HG02938 (cell line): ENCODE measurements at regions not wholly inside any gene's neighbourhood (a gene's known extent, or its start where the extent isn't known, plus 50 kb on each side); places are given as distances from the start of the nearest gene placed in this dataset.

ENCODE experiments used
- ATAC-seq: cut with Tn5 transposase; IDR thresholded peaks from one replicate; pipeline ENCODE4 v1.9.1; 2021; ENCODE audit warnings: mild to moderate bottlenecking, moderate library complexity; ENCODE audit not compliant: unreplicated experiment

DNA sequence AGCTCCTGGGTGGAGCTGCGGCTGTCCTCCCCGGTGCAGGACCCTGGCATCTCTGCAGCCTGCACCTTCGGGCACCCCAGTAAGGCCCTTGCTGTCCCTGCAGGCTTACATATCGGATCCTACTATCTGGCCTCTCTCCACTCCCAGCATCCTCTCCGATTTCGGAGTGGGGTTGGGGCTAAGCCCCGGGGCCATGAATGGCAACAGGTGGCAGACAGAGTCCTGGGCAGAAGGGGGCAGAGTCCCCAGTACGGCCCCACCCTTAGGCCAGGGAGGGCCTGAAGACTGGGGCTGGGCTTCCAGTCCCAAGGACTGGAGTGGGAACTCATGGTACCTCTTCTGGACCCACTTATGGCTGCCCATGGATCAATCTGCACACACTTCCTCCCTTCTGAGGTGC lies 180.4 kb upstream of the MC4R start:
- ATAC-seq = no peak

- no peak for ATAC-seq
These were observed 182.4 kb upstream of the MC4R start for GRCh38 chr18:60554967-60555366.

- no peak for ATAC-seq
These were observed 183.1 kb upstream of the MC4R start for GRCh38 chr18:60555625-60556024.

- no peak for ATAC-seq
These were observed 183.8 kb upstream of the MC4R start for GRCh38 chr18:60556326-60556725.

DNA sequence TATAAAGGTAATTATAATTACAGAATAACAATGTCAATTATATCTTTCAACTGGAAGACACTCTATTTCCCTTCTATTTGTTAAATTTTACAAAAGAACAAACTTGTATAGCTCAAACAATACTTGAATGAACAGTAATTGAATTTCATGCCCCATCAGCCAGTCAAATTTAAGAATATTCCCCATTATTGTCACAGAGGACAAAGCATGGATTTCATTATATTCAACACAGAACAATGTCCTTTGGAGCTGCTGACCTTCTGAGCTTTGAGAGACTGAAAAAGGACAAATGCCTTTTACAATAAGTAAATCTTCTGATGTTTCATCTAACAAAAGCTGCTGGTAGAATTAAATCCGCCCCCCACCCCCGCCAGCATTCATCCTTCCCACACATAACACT lies 187.5 kb upstream of the MC4R start:
- no peak for ATAC-seq

- ATAC-seq = no peak
These were observed 190.5 kb upstream of the MC4R start for GRCh38 chr18:60563082-60563481.

- no peak for ATAC-seq
These were observed 195.6 kb upstream of the MC4R start for GRCh38 chr18:60568220-60568619.

DNA sequence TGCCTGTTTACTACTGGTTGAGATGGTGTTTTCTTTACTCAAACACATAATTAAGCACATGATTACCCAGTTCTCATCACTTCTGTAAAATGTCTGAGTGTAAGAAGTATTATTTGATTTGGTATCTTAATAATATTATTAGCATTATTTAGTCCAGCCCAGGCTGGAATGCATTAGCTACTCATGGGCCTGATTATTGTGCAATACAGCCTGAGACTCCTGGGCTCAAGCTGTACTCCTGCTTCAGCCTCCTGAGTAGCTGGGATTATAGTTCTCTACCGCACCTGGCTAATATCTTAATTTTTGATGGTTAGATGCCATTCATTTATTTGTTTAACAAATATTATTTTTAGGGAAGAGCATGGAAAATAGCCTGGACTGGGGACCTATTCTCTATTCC lies 197.6 kb upstream of the MC4R start:
- ATAC-seq = no peak

DNA sequence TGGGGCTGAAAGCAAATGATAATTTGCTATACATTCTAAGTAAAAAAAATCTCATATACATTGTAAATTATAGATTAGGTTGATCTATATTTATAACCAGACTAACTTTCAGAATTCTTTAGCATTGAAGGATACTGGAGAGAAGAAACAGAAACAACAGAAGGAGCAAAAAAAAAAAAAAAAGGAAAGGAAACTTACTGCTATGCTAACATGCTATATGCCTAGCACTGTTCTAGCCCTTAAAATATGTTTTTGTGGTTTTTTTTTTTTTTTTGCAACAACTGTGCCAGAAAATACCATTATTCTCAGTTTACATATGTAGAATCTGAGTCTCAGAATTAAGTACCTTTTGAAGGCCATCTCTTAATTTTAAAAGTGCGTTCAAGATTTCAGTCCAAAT lies 204.9 kb upstream of the MC4R start:
- ATAC-seq = no peak

DNA sequence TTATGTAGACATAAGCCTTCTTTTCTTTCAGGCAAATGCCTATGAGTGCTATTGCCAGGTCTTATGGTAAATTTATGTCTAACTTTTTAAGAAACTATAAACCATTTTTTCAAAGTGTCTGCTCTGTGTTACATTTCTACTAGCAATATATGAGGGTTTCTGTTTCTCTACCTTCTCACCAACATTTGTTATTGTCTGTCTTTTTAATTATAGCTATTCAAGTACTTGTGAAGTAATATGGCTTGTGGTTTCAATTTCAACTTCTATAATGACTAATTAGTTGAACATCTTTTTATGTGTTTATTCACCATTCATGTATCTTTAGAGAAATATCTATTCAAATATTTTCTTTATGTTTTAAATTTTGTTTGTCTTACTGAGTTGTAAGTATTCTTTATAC lies 213.1 kb upstream of the MC4R start:
- peak; percentile 72 for ATAC-seq

DNA sequence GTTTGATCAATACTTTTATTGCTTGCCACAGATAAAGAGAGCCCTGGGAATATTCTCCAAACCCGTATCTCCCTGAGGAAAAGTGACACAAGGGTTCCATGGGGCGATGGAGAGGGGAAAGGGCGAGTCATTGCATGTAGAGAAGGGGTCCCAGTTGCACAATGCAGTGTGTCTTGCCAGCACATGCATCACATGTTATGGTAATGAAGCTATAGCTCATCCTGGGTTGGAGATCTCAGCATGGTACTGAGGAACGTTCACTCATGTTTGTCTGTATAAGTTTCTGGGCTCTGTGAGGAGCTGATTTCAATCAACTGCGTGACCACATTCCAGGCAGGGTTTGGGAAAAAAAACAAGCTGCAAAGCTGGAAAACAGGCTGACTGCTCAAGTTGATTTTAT lies 220.7 kb upstream of the MC4R start:
- ATAC-seq = no peak

DNA sequence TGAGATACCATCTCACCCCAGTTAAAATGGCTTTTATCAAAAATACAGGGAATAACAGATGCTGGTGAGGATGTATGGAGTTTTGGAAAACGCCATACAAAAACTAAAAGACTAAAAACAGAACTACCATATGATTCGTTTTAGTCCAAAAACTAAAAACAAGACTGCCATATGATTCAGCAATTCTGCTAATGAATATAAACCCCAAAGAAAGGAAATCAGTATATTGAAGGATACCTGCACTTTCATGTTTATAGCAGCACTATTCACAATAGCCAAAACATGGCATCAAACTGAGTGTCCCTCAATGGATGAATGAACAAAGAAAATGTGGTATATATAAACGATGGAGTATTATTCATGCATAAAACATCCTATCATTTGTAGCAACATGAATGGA lies 224.4 kb upstream of the MC4R start:
- ATAC-seq = no peak

- peak; percentile 97 for ATAC-seq
These were observed 226.7 kb upstream of the MC4R start for GRCh38 chr18:60599267-60599666.

- ATAC-seq = no peak
These were observed 227.4 kb upstream of the MC4R start for GRCh38 chr18:60599995-60600394.

DNA sequence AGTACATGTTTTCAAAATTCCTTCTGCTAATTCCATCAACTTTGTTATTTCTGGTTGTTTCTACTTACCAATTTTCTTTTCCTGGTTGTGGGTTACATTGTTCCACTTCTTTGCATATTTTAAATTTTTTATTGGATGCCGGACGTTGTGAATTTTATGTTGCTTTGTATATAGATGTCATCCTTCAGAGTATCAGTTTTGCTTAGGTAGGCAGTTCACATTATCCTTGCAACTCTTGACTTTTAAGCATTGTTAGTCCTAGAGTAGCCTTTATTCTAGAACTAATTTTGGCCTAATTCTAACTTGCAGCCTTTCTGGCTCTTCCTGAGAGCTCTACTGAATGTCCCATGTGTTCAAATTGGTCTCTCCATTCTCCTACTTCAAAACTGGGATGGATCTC lies 228.7 kb upstream of the MC4R start:
- no peak for ATAC-seq

- ATAC-seq = no peak
These were observed 250.8 kb upstream of the MC4R start for GRCh38 chr18:60623331-60623730.

DNA sequence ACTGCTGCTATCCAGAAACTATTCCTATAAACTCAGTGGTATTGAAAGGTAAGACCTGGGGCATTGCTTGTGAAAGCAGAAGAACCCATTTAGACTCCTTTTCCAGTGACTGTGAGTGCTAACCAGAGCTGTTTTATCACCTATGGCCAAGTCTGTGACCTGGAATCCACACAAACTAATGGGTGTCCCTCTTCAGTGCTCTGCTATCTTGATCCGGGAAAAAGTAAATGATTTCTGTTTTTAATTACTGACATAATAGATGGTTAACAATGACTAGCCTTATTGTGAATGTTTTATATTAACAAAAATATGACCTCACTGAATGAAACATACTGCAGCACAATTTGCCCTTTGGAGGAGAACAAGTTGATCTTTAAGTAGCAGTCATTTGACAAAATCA lies 251.6 kb upstream of the MC4R start:
- ATAC-seq = no peak

DNA sequence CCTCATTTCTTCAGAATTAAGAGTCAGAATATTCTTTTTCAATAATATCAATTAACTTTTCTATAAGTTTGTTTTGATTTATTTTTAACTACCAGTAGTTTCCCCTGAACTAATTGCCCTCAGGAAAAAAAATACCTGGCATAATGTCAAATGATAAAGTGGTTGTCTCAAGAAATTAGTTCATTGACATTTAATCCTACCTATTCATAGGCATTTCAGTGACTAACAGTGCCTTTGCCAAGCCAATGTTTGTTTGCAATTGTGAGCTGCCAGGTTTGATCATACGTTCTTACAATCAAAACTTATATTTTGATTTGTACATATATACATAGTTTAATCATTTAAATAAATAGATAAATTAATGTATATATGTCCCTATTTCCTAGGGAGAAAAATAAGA lies 267.3 kb upstream of the MC4R start:
- ATAC-seq = no peak

DNA sequence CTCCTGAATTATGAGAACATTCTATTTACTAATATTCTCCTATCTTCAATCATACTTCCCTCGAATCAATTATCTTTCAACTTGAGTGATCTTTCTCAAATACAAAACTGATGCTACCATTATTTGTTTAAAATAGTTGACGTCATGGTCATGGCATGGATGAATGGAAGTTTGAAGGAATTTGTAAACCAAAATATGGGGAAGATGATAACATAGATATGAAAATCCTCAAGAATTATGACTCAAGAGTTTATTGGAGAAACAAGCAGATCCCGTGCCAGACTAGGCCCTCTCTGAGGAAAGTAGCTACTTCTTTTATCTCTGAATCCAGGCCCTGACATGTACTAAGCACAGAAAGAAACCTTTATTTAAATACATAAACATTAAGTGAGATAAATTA lies 270.4 kb upstream of the MC4R start:
- no peak for ATAC-seq

- ATAC-seq = no peak
These were observed 274.1 kb upstream of the MC4R start for GRCh38 chr18:60646725-60647124.

GRCh38 chr18:60649107-60649506 lies 276.5 kb upstream of the MC4R start:
- peak; percentile 98 for ATAC-seq

DNA sequence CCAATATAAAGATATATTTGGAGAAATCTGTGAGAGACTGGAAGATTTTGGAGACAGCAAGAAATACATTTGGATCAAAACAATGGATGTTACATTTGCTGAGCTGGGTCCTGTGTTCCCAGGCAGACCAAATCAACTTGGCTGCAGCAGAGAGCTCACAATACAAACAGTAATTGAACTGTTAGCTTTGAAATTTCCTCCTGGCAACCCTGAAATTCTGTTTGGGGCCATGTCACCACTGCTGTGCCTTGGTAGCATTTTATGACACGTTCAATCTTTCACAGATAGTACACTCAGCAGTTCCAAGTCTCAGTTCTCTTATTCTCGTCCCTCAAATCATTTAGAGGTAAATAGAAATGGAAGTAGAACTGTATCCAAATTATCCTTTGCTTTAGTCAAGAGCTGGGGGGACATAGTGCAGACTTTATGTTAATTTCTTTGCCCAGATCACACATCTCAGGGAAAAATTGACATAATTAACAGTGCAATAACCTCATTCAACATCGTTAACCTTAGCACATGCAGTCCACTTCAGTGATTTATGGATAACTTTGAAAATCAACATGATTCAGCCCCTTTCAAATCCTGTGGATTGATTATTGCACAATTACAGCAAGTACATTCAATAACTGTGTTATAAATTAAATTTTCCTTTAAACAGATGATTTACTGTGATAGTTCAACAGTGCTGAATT lies 277.4 kb upstream of the MC4R start:
- no peak for ATAC-seq

DNA sequence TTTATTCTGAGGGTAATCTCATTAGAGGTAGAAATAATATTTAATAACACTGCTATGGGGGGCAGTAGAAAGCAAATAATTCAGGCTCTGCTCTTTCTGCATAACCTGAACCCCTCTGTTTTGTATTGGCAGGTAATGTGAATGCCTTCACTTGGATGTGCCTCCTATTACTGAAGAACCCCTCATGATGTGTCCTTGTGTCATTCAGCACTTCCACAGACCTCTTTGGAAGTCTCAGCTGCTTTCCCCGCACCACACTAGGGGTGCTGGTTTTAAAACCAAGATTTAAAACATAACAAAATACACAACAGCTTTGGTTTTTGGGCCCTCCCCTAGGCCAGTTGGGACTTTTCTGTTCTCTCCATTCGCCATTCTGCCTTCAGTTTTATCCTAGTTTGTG lies 281.7 kb upstream of the MC4R start:
- no peak for ATAC-seq
